Stimulated activated CD8-positive, alpha-beta memory T cell treated with anti-CD3 and anti-CD28 coated beads, Interleukin-7, amount 100 ng/mL, for 48 hours (primary cell): ENCODE measurements at regions not wholly inside any gene's neighbourhood (a gene's known extent, or its start where the extent isn't known, plus 50 kb on each side); places are given as distances from the start of the nearest gene placed in this dataset.

ENCODE experiments used
- DNase-seq, 2 donors: peaks; one replicate each; pipeline ENCODE4 v3.0.0-alpha.2; 2020; ENCODE audit warnings: low read depth in 1 of 2; ENCODE audit errors: extremely low read depth in 1 of 2

DNA sequence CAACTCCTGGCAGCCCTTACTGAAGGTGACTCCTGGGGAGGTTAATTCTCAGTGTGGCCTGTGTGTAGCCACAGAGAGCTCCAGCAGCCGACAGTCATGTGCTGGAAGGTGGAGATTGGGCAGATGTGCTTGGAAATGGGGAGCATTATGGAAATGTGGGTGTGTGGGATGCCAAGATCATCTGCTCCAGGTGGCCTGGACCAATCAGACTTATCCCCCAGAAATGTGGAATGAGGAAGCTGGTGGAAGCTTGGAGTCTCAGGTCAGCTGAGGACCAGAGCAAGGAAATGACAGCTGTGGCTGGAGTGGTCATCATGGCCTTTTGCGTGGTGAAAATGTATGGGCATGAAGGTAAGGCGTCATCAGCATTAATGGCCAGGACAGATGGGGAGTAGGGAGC lies 234.0 kb downstream of the MIAT start:
- DNase-seq: no peak

DNA sequence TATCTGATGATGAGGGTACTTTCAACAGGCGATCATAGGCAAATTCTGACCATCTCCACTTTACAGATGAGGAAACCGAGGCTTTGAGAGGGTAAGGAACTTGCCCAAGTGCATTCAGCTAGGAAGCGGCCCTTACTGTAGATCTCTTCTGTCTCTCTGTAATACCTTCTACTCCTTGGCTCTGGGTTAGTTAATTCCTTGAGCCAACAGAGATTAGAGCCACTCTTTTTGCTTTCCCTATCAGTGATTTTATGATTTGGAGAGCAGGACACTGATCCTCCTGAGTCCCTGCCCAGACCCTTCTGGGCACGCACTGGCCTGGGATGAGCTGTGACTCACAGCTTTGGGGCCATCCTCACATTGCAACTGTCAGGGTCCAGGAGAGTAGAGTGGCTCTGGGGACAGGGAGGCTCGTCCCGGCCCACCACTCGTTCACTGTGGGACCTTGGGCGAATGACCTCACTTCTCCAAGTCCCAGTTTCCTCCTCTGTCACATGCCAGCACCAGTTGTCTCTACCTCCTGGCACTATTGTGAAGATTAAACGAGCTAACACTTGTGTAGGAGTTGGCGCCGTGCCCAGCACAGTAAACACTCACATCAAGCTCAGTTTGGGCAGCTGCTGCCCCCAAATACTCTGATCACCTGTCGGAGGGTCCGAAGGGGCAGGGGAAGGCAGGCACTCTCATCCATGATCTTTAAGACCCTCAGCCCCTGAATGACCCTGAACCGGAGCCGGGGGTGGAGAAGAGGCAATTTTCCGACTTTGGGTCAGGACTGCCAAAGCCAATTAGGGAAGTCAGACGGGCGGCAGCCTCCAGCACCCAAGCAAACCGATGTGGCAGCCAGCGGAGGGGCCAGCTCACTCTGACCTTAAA lies 235.0 kb downstream of the MIAT start:
- DNase-seq: no peak

DNA sequence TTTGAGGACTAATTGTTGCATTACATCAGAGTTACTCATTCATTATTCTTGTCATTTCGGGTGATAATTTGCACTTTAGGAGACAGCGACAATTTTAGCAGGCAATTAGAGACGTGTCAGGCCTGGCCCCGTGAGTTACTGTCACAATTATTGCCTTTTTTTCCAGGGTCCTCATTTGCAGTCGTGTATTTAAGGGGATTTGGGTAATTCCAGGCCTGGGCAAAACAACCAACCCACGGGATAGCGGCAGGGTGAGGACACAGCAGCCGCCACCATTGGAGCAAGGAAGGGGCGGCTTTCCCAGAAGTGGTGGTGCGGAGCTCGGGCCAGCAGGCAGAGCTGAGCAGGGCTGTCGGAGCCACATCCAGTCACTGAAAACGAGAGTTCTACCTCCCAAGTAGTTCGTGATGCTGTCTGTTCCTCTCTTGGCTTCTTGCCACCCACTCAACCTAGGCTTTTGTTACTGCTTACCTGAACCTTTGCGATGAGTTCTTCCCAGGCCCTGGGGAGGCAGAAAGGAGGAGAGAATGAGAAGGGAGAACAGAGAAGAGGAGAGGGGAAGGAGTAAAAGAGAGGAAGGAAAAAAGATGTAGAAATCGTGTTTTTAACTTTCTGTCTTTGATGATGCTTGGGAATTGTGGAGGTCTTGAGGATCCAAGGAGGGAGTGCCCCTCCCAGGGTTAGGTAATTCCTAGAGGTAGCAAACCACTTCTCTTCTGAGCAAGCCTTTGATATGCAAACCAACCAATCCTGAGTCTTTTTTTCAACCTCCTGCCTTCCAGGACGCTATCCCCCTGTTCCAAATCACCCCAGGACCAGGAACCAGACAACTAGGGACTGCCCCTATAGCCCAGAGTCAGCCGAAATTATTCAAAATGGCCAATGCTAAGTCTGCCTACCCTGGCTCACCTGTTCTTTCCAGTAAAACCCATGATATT lies 236.1 kb downstream of the MIAT start:
- DNase-seq: no peak

DNA sequence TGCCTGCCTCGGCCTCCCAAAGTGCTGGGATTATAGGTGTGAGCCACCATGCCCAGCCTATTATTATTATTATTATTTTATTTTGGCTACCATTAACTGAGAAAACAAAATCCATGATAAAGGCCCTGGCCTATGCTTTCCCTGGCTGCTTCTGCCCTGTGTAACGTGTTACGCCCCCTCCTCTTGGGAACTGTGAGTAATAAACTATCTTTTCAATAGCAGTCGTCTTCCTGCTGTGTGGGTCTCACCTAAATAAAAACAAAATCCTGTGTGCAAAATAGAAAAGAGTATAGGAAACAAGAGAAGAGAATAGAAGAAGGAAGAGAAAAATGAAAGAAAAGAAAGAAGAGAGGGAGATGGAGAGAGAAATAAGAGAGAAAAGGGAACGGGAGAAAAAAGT lies 237.0 kb downstream of the MIAT start:
- DNase-seq: no peak

DNA sequence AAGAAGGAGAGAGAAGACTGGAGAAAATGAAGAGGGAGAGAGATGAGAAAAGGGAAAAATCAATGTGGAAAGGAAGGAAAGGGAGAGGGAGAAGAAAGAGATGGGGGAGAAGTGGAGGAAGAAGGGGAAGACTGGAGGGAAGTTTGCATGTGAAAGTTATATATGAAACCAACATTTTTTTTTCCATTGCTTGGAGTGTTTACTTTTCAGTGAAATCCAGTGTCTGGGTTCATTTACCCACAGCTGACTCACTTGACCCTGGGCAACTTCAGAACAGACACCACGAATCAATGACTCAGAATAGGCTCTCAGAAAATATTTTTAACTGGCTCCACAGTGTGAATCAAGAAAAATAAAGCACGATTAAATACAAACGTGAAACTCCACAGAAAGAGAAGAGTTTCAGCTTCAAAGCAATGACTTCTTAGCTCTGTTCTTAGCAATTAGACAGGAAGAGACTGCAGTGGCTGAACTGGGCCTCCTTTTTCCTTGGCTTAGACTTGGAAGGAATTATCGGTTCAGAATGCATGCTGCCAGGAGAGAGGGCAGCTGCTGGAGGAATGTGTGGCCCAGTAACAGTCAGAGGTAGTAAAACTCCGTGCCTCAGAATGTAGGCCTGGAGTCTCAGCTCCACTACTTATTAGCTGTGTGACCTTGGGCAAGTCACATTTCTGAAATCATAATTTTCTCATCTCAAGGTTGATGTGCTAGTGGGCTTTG lies 237.5 kb downstream of the MIAT start:
- DNase-seq: no peak

DNA sequence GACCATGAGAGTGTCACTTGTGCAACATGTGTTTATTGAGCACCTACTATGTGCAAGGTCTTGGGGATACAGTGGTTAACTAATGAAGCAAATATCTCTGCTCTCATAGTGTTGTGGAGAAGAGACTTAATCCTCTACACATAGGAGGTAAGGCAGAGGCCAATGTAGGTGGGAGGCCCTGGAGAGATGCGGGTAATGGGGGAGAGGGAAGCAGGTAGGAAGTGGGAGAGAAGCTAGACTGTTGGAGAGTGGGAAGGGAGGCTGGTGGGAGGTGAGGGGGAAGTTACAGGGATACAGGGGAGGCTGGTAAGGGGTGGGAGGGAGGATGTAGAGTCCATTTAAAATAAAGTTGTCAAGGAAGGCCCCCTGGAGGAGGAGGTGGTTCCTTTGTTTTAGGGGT lies 240.0 kb downstream of the MIAT start:
- DNase-seq: no peak

DNA sequence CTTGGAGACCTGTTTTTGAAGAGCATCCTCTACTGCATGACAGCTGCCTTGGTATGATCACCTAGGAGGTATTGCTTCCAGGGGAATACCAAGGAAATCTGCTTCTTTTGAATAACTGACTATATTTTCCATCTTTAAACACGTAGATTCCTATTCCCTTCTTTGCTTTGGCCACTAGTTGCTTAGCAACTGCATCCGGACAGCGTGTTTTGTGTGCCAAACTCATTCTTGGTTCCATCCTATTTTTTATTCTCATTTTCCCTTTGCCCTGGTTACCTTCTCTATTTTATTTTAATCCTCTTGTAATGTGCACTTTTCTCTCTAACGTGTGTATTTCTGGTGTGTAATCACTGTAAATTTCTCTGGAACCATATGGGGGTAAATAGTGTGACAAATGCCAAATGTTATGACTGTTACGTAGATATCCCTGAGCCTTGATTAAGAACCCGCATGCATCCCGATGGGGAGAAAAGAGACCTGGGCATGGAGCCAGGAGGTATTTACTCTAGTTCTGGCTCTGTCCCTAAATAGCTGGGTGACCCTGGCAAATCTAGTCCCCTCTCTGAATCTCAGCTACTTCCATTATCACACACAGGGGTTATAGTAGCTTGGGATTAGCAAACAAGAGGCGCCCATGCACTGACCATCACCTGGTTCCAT lies 241.7 kb downstream of the MIAT start:
- DNase-seq: no peak

DNA sequence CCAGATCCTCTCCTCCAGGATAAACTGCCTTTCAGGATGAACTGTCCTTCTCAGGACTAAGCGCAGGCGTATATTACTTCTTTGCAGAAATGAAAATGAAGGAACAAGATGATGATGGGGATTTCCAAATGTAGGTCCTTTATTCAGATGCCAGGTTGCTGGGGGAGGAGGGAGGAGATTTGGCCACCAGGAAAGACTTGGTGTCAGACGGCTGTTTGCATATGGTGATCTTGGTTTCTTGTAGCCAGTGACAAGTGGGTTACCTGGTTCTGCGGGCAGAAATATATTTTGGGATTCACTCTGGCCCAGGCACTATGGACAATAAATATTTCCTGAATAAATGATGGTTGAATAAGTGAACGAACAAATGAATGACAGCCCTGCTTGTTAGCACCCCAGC lies 243.4 kb downstream of the MIAT start:
- DNase-seq: no peak

DNA sequence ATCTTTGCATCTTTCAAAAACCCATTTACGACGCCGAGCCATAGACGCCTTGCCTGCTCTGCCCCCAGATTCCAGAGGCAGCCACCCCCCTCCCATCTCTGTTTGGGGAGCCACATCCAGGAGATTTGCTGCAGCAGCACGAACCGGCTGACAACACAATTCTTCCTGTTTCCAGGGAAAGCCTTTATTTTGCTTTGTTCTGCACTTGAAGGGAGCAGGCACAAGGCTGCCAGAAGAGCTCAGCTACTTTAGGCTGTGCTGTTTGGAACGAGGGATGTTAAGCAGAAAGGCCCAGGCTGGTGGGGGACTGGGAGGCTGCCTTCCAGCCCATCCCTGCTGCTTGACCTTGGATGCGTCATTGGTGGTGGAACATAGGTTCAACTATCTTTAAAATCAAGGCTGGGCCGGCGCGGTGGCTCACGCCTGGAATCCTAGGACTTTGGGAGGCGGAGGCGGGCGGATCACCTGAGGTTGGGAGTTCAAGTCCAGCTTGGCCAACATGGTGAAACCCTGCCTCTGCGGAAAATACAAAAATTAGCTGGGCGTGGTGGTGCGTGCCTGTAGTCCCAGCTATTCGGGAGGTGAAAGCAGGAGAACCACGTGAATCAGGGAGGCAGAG lies 243.9 kb downstream of the MIAT start:
- DNase-seq: no peak

DNA sequence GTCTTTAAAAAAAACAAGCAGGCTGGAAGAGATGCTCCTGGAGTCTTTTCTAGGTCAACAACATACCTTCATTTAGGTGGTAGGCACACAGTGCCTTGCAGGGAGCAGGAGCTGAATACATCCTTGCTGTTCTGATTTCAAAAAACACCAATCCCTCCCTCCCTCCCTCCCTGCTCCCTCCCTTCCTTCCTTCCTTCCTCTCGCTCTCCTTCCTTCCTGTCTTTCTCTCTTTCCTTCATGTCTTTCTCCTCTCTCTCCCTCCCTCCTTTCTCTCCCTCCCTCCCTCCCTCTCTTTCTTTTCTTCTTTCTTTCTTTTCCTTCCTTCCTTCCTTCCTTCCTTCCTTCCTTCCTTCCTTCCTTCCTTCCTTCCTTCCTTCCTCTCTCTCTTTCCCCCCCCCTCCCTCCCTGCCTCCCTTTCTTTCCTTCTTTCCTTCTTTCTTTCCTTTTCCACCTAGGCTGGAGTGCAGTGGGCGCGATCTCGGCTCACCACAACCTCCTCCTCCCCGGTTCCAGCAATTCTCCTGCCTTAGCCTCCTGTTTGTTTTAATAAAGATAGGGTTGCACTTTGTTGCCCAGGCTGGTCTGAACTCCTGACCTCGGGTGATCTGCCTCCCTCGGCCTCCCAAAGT lies 245.1 kb downstream of the MIAT start:
- DNase-seq: no peak

DNA sequence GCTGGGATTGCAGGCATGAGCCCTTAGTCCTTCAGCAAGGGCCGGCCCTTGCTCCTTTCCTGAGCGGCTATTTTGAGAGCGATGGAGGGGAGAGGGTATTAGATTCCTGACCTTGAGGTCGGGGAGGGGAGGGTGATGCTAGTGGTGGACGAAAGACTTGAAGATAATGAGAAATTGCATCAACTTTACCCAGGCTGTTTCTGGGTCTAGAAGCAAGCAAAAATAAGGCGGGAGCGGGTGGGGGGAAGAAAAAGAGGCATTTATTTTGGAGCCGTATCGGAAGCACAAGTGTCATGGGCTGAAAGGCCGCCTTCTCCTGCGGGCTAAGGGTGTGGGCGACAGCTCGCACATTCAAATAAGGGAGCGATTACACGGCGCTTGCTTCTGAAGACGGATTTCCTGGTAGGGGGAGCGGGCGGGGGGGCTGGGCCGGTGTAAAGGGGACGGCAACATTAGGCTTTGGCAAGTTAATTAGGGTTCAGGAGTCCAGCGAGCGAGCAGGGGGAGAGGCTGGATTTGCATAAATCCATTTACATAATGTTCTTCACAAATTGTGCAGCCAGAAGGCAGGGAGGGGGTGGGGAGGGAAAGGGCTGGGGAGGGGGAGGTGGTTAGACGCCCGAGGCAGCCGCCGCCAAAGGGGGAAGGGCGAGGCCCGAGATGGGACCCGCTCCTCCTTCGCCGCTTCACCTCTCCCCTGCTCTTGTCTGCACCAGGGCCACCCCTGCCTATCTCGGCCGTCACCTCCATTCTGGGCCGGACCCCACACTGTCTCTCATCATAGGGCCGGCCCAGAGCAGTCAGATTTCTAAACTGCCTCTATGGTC lies 245.9 kb downstream of the MIAT start:
- no peak for DNase-seq

DNA sequence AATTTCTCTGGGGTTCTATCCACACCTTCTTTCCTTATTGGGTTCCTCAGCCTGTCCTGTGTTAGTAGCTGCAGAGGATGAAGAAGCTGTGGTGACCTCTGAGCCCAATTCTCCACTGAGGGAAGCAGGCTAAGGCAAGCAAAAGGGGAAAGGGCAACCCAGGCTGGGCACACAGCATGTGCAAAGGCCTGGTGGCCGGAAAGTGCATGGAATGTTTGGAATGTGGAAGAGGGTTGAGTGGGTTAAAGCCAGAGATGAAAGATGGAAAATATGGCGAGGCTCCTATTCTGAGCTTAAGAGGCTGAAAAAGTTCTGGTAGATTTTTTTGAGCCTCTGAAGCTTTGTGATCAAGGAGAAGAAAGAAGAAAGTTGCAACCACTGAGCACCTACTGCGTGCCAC lies 247.1 kb downstream of the MIAT start:
- no peak for DNase-seq

DNA sequence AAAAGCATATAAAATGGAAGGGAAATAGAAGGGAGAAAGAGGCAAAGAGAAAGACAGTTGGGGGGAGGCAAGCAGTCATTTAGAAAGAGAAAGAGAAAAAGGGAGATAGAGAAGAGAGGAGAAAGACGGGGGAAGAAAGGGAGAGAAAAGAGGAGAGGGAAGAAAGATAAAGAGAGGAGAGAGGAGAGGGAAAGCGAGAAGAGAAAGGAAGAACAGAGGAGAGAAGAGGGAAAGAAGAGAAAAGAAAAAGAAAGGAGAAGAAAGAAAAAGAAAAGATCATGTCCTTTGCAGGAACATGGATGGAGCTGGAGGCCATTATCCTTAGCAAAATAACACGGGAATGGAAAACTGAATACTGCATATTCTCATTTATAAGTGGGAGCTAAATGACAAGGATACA lies 247.7 kb downstream of the MIAT start:
- DNase-seq: no peak

DNA sequence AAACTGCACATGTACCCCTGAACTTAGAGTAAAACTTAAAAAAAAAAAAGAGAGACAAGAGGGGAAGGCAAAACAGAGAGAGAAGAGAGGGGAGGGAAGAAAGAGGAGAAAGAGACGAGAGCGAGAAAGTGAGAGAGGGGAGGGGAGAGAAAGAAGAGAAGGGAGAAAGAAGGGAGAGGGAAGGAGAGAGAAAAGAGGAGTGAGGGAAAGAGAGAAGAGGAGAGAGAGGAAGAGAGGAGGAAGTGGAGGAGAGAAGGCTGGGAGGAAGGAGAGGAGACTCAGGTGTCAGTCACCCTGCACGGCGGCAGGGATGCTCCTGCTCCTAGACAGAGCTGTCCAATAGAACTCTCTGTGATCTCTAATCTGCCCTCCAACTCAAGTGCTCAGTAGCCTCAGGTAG lies 248.3 kb downstream of the MIAT start:
- no peak for DNase-seq

DNA sequence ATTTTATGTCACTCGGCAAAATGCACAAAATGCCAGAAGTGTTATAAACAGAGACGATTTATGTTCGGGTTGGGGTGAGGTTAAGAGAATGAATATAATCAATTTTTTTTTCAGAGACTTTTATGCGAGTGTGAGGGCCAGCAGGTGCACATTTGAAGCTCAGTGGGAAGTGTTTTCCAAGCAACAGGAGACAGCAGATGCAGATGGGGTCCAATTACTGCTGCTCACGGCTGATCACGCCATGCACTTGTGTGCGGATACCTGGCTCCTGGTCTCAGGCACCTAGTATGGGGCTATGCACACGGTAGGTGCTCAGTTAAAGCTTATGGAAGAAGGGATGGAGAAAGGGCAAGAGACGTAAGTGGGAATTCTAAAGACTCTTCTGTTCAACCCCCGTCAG lies 249.1 kb downstream of the MIAT start:
- DNase-seq: no peak

DNA sequence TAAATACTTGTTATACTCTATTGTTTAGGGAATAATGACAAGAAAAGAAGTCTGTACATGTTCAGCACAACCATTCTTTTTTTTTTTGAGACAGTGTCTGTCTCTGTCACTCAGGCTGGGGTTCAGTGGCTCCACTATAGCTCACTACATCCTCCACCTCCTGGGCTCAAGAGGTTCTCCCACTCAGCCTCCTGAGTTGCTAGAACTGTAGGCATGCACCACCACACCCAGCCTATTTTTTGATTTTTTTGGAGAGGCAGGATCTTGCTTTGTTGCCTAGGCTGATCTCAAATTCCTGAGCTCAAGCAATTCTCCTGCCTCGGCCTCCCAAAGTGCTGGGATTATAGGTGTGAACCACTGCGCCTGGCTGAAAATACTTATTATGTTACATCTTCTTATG lies 250.0 kb downstream of the MIAT start:
- DNase-seq: no peak

DNA sequence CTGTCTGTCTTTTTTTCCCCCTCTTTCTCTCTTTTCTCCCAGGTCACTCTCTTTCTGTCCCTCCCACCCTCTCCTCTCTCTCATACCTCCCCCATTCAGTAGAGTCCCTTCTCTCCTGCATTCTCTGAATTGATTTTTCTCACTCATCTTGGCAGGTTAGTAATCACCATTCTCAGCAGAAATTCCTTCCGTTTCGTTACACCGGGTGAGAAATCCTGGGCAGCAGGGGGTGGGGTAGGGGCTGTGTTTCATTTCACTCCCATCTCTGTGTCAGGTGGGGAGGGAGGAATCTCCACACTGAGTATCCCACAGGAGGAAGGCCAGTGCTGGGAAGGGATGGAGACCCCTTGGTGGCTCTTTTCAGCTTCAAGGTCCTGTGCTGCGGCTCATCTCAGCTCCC lies 253.5 kb downstream of the MIAT start:
- no peak for DNase-seq

DNA sequence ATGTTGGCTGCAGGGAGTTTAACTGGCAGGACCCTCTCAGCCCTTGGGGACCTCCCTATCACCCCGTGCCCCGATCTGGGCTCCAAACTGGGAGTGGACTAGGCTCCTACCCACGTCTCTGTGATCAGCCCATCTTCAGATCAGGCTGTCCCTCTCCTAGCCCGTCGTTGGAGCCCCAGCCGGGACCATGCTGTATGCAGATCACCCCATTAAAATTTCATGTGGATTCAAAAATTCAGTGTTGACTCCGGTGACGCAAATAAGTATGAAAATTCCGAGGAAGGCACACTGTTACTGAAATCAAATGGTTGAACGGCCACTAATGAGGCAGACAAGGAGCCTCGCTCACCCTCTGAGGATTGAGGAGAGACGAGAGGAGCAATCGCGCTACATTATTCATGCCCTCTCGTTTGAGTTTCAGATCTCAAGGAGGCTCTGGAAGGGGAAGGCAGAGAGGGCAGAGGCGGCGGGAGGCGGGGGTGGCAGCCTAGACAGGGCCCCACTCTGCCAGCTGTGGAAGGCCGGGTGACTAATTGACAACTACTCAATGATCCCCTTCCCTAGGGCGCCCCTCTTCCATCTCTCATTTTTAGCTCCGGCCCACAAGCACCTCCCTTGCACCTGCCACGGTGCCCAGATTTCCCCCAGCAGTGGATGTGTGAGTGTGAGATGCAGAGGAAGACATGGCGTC lies 255.4 kb downstream of the MIAT start:
- no peak for DNase-seq
